Hepatocyte (in vitro differentiated cells): ENCODE measurements at regions not wholly inside any gene's neighbourhood (a gene's known extent, or its start where the extent isn't known, plus 50 kb on each side); places are given as distances from the start of the nearest gene placed in this dataset.

Experiments
- DNase-seq: peaks from one replicate; pipeline ENCODE4 v3.0.0-alpha.2; 2016; ENCODE audit warnings: low spot score
- H2AFZ ChIP-seq: fragments of 200-600 bp; sonication (generic); 2 replicates; pipeline ENCODE4 v1.6.0; 2016; ENCODE audit warnings: antibody characterized with exemption, mild to moderate bottlenecking
- H3K27ac ChIP-seq: fragments of 200-600 bp; sonication (generic); 2 replicates; pipeline ENCODE4 v1.5.1; 2016; ENCODE audit warnings: mild to moderate bottlenecking
- H3K27me3 ChIP-seq: fragments of 200-600 bp; sonication (generic); 2 replicates; pipeline ENCODE4 v1.6.1; 2016
- H3K36me3 ChIP-seq: fragments of 200-600 bp; sonication (generic); replicated peaks from 2 replicates; pipeline ENCODE4 v1.5.1; 2016; ENCODE audit warnings: low read depth; ENCODE audit not compliant: insufficient read depth
- H3K4me1 ChIP-seq: fragments of 200-600 bp; sonication (generic); 2 replicates; pipeline ENCODE4 v1.5.1; 2016; ENCODE audit warnings: mild to moderate bottlenecking, moderate library complexity; ENCODE audit not compliant: insufficient read depth
- H3K4me2 ChIP-seq: fragments of 200-600 bp; sonication (generic); 2 replicates; pipeline ENCODE4 v1.6.0; 2016
- H3K4me3 ChIP-seq: fragments of 200-600 bp; sonication (generic); 2 replicates; pipeline ENCODE4 v1.5.1; 2016; ENCODE audit warnings: mild to moderate bottlenecking
- H3K79me2 ChIP-seq: fragments of 200-600 bp; sonication (generic); 2 replicates; pipeline ENCODE4 v1.6.0; 2017; ENCODE audit warnings: mild to moderate bottlenecking
- H3K9me2 ChIP-seq: fragments of 200-600 bp; sonication (generic); replicated peaks from 2 replicates; pipeline ENCODE4 v1.6.0; 2017; ENCODE audit warnings: mild to moderate bottlenecking; ENCODE audit not compliant: insufficient read depth
- H3K9me3 ChIP-seq: fragments of 200-600 bp; sonication (generic); 2 replicates; pipeline ENCODE4 v1.5.1; 2016; ENCODE audit warnings: low read depth, mild to moderate bottlenecking
- H4K20me1 ChIP-seq: fragments of 200-600 bp; sonication (generic); 2 replicates; pipeline ENCODE4 v1.6.0; 2016; ENCODE audit warnings: mild to moderate bottlenecking; ENCODE audit not compliant: insufficient read depth, poor library complexity, severe bottlenecking
- CTCF ChIP-seq: fragments of 200-600 bp; sonication (generic); IDR thresholded peaks from 2 replicates; pipeline ENCODE4 v1.5.1; 2016; ENCODE audit warnings: antibody characterized with exemption, mild to moderate bottlenecking; ENCODE audit not compliant: poor library complexity
- EZH2 ChIP-seq: fragments of 200-600 bp; sonication (generic); IDR thresholded peaks from 2 replicates; pipeline ENCODE4 v1.6.1; 2016; ENCODE audit warnings: antibody characterized with exemption, mild to moderate bottlenecking, borderline replicate concordance
- EZH2phosphoT487 ChIP-seq: fragments of 200-600 bp; sonication (generic); IDR thresholded peaks from one replicate; pipeline ENCODE4 v1.6.1; 2018; ENCODE audit warnings: antibody characterized with exemption, mild to moderate bottlenecking, low read depth, moderate library complexity; ENCODE audit not compliant: unreplicated experiment, severe bottlenecking
- WGBS: methylation state at CpG from one replicate; pipeline ENCODE4 v1.1.6; 2016; ENCODE audit warnings: low lambda C conversion rate; ENCODE audit errors: missing lambda C conversion rate; 5-methylcytosine and 5-hydroxymethylcytosine counted together

GRCh38 chr22:47340851-47341436 lies 578.5 kb downstream of the TBC1D22A start:
- TF ChIP-seq EZH2 (no peak), EZH2phosphoT487 (no peak), CTCF (no peak)
- no peak overlapping the region for H3K4me3 ChIP-seq
- H3K4me2 ChIP-seq, result no peak overlapping the region
- no peaks in the 10 kb centered on the region for H3K36me3 ChIP-seq
- no peaks in the 10 kb centered on the region for H3K27me3 ChIP-seq
- no peaks in the 10 kb centered on the region for H3K9me2 ChIP-seq
- H3K27ac ChIP-seq, result no peak overlapping the region
- no peak overlapping the region for H2AFZ ChIP-seq
- H3K9me3 ChIP-seq, result no peaks in the 10 kb centered on the region
- H3K4me1 ChIP-seq, result no peaks in the 10 kb centered on the region
- 60% methylated on average over 5 of the region's 5 CpGs for WGBS
- no peaks in the 10 kb centered on the region for H4K20me1 ChIP-seq
- no peaks in the 10 kb centered on the region for H3K79me2 ChIP-seq
- no peak for DNase-seq

- Histone ChIP-seq H3K9me3 (no peaks in the 10 kb centered on the region), H3K27me3 (no peaks in the 10 kb centered on the region), H3K79me2 (no peaks in the 10 kb centered on the region), H3K36me3 (no peaks in the 10 kb centered on the region), H3K4me2 (no peak overlapping the region), H3K4me1 (no peaks in the 10 kb centered on the region), H2AFZ (no peak overlapping the region), H3K9me2 (no peaks in the 10 kb centered on the region), H3K27ac (no peak overlapping the region), H4K20me1 (no peaks in the 10 kb centered on the region), H3K4me3 (no peak overlapping the region)
- 83% methylated on average over 8 of the region's 8 CpGs for WGBS
- TF ChIP-seq EZH2phosphoT487 (no peak), CTCF (no peak), EZH2 (no peak)
- DNase-seq, result no peak
Measured at GRCh38 chr22:47337161-47337621, 574.7 kb downstream of the TBC1D22A start.

GRCh38 chr22:47335958-47336357 lies 573.5 kb downstream of the TBC1D22A start:
- no peaks in the 10 kb centered on the region for H3K9me2 ChIP-seq
- H3K36me3 ChIP-seq, result no peaks in the 10 kb centered on the region
- H3K4me3 ChIP-seq, result no peak overlapping the region
- H3K9me3 ChIP-seq, result no peaks in the 10 kb centered on the region
- DNase-seq, result no peak
- H3K27me3 ChIP-seq, result no peaks in the 10 kb centered on the region
- no peaks in the 10 kb centered on the region for H3K79me2 ChIP-seq
- no peaks in the 10 kb centered on the region for H4K20me1 ChIP-seq
- no peak overlapping the region for H3K27ac ChIP-seq
- H2AFZ ChIP-seq, result no peak overlapping the region
- TF ChIP-seq EZH2phosphoT487, result no peak
- no peak for TF ChIP-seq EZH2
- no peak for TF ChIP-seq CTCF
- 89% methylated on average over 3 of the region's 3 CpGs for WGBS
- no peak overlapping the region for H3K4me2 ChIP-seq
- H3K4me1 ChIP-seq, result no peaks in the 10 kb centered on the region

GRCh38 chr22:47335460-47335859 lies 573.0 kb downstream of the TBC1D22A start:
- no peak for DNase-seq
- Histone ChIP-seq H3K27ac (no peak overlapping the region), H3K27me3 (no peaks in the 10 kb centered on the region), H4K20me1 (no peaks in the 10 kb centered on the region), H2AFZ (no peak overlapping the region), H3K4me2 (no peak overlapping the region), H3K9me3 (no peaks in the 10 kb centered on the region), H3K9me2 (no peaks in the 10 kb centered on the region), H3K4me1 (no peaks in the 10 kb centered on the region), H3K79me2 (no peaks in the 10 kb centered on the region), H3K36me3 (no peaks in the 10 kb centered on the region), H3K4me3 (no peak overlapping the region)
- WGBS, result 53% methylated on average over 10 of the region's 10 CpGs
- TF ChIP-seq CTCF, result no peak
- no peak for TF ChIP-seq EZH2phosphoT487
